ENCODE measurements at regions not wholly inside any gene's neighbourhood (a gene's known extent, or its start where the extent isn't known, plus 50 kb on each side); places are given as distances from the start of the nearest gene placed in this dataset.

DNA sequence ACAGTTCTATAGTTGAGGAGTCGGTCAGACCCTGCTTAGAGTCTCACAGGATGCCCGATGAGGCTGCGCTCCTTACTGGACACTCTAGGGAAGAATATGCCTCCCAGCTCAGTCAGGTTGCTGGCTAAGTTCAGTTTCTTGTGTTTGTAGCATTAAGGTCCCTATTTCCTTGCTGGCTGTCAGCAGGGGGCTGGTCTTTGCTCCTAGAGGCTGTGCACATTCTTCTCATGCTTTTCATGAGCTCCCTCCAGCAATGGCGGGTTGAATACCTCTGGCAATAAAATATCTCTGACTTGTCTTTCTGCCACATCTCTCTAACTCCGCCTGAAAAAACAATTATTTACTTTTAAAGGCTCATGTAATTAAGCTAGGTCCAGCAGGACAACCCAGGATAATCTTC, 79.4 kb upstream of the DNAJC10 start:
- no peak overlapping the region for H3K4me2 ChIP-seq (ENCODE audit: insufficient read depth, low read length)
- no peaks in the 10 kb centered on the region for H3K79me2 ChIP-seq (ENCODE audit: insufficient read depth, low read length)
- no peaks in the 10 kb centered on the region for H3K9me3 ChIP-seq (ENCODE audit: insufficient read depth, low read length, severe bottlenecking)
- no peak overlapping the region for H3K4me3 ChIP-seq (ENCODE audit: low read depth in 1 of 2, low read length in 2 of 2)
- H3K9ac ChIP-seq (ENCODE audit: low read depth, low read length): no peak overlapping the region
- DNase-seq (no peak), ATAC-seq (ENCODE audit: insufficient read depth, low read depth) (no peak)
- TF ChIP-seq, protein P1, sequence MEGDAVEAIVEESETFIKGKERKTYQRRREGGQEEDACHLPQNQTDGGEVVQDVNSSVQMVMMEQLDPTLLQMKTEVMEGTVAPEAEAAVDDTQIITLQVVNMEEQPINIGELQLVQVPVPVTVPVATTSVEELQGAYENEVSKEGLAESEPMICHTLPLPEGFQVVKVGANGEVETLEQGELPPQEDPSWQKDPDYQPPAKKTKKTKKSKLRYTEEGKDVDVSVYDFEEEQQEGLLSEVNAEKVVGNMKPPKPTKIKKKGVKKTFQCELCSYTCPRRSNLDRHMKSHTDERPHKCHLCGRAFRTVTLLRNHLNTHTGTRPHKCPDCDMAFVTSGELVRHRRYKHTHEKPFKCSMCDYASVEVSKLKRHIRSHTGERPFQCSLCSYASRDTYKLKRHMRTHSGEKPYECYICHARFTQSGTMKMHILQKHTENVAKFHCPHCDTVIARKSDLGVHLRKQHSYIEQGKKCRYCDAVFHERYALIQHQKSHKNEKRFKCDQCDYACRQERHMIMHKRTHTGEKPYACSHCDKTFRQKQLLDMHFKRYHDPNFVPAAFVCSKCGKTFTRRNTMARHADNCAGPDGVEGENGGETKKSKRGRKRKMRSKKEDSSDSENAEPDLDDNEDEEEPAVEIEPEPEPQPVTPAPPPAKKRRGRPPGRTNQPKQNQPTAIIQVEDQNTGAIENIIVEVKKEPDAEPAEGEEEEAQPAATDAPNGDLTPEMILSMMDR (IDR thresholded peaks at IDR 0.05; ENCODE audit: borderline replicate concordance, extremely low read depth, low read length, poor library complexity, severe bottlenecking): no peak
- no peak for TF ChIP-seq EZH2 (IDR thresholded peaks at IDR 0.05; ENCODE audit: borderline replicate concordance, low read depth, low read length, severe bottlenecking)
- no peaks in the 10 kb centered on the region for H4K20me1 ChIP-seq (ENCODE audit: insufficient read depth, low read length)
- H3K27ac ChIP-seq (ENCODE audit: low read length): no peak overlapping the region
- peaks cover 12% of the 10 kb centered on the region for H3K27me3 ChIP-seq (ENCODE audit: insufficient read depth, low read length, poor library complexity)
- no peak overlapping the region for H2AFZ ChIP-seq (ENCODE audit: low read depth, low read length)
- no peaks in the 10 kb centered on the region for H3K36me3 ChIP-seq (ENCODE audit: insufficient read depth, low read length)
- H3K4me1 ChIP-seq (ENCODE audit: insufficient read depth, low read length): no peaks in the 10 kb centered on the region

DNA sequence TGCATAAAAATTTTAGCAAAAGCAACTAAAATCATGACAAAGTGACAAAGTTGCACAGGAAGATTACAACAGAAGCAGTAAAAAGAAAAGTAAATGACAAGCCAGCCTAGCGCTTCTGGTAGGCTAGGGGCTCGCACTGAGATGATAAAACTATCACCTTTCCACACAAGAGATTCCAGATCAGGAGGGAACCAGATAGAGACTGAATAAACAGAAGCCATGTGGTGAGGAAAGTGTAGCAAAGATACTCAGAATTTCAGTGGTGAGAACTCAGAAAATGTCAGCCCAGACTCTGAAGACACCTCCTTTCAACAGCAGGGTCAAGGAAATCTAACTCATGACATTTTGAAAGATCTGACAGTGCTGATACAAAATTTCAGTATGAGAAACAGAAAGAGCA, 77.4 kb upstream of the DNAJC10 start:
- H2AFZ ChIP-seq (ENCODE audit: low read depth, low read length): no peak overlapping the region
- DNase-seq (no peak), ATAC-seq (ENCODE audit: insufficient read depth, low read depth) (no peak)
- no peak for TF ChIP-seq EZH2 (IDR thresholded peaks at IDR 0.05; ENCODE audit: borderline replicate concordance, low read depth, low read length, severe bottlenecking)
- TF ChIP-seq, protein P1 (IDR thresholded peaks at IDR 0.05; ENCODE audit: borderline replicate concordance, extremely low read depth, low read length, poor library complexity, severe bottlenecking): no peak
- no peaks in the 10 kb centered on the region for H3K79me2 ChIP-seq (ENCODE audit: insufficient read depth, low read length)
- no peaks in the 10 kb centered on the region for H3K4me1 ChIP-seq (ENCODE audit: insufficient read depth, low read length)
- no peak overlapping the region for H3K4me2 ChIP-seq (ENCODE audit: insufficient read depth, low read length)
- no peak overlapping the region for H3K4me3 ChIP-seq (ENCODE audit: low read depth in 1 of 2, low read length in 2 of 2)
- H3K9me3 ChIP-seq (ENCODE audit: insufficient read depth, low read length, severe bottlenecking): no peaks in the 10 kb centered on the region
- peaks cover 15% of the 10 kb centered on the region for H3K27me3 ChIP-seq (ENCODE audit: insufficient read depth, low read length, poor library complexity)
- H3K36me3 ChIP-seq (ENCODE audit: insufficient read depth, low read length): no peaks in the 10 kb centered on the region
- H3K27ac ChIP-seq (ENCODE audit: low read length): no peak overlapping the region
- no peaks in the 10 kb centered on the region for H4K20me1 ChIP-seq (ENCODE audit: insufficient read depth, low read length)
- H3K9ac ChIP-seq (ENCODE audit: low read depth, low read length): no peak overlapping the region

DNA sequence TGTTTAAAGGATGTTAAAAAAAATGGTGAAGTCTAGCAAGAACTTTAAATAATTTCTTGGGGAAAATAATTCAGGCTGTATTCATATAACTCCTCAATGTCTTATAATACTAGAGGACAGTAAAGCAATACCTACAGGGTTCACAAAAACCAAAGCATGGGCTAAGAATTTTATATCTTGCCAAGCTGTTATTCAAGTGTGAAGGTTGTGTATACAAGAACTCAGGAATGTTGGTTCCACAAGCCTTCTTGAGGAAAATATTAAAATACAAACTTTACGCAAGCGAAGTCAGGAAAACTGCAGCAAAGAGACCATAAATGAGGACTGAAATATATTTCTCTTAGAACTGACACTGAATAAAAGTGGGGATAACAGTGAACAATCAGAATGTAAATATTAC, 76.1 kb upstream of the DNAJC10 start:
- Histone ChIP-seq H3K9ac (ENCODE audit: low read depth, low read length) (no peak overlapping the region), H3K4me3 (ENCODE audit: low read depth in 1 of 2, low read length in 2 of 2) (no peak overlapping the region), H3K36me3 (ENCODE audit: insufficient read depth, low read length) (no peaks in the 10 kb centered on the region), H2AFZ (ENCODE audit: low read depth, low read length) (no peak overlapping the region), H4K20me1 (ENCODE audit: insufficient read depth, low read length) (no peaks in the 10 kb centered on the region), H3K79me2 (ENCODE audit: insufficient read depth, low read length) (no peaks in the 10 kb centered on the region), H3K4me2 (ENCODE audit: insufficient read depth, low read length) (no peak overlapping the region), H3K4me1 (ENCODE audit: insufficient read depth, low read length) (no peaks in the 10 kb centered on the region), H3K27me3 (ENCODE audit: insufficient read depth, low read length, poor library complexity) (peaks cover 15% of the 10 kb centered on the region), H3K9me3 (ENCODE audit: insufficient read depth, low read length, severe bottlenecking) (no peaks in the 10 kb centered on the region), H3K27ac (ENCODE audit: low read length) (no peak overlapping the region)
- DNase-seq (no peak), ATAC-seq (ENCODE audit: insufficient read depth, low read depth) (no peak)
- TF ChIP-seq, protein P1 (IDR thresholded peaks at IDR 0.05; ENCODE audit: borderline replicate concordance, extremely low read depth, low read length, poor library complexity, severe bottlenecking): no peak
- TF ChIP-seq EZH2 (IDR thresholded peaks at IDR 0.05; ENCODE audit: borderline replicate concordance, low read depth, low read length, severe bottlenecking): no peak

DNA sequence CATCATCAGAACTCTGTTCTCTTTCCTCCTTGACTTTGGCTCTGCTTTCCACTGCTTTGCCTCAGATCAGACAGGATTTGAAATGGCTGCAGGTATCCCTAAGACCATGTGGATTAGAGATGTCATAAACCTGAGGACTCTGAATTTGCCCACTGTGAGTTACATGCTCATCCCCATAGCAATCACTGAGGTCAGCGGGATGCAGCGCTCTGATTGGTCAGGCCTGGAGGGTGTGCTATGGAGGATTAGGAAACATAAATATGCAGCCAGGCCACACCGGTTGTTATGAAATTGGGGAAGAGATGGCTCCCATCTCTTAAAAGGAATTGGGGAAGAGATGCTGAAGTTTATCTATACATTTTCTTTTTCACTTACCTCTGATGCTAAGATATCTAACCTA, 73.7 kb upstream of the DNAJC10 start:
- H3K4me2 ChIP-seq (ENCODE audit: insufficient read depth, low read length): no peak overlapping the region
- TF ChIP-seq EZH2 (IDR thresholded peaks at IDR 0.05; ENCODE audit: borderline replicate concordance, low read depth, low read length, severe bottlenecking): no peak
- TF ChIP-seq, protein P1 (IDR thresholded peaks at IDR 0.05; ENCODE audit: borderline replicate concordance, extremely low read depth, low read length, poor library complexity, severe bottlenecking): no peak

More for the DNA sequence above, 73.7 kb upstream of the DNAJC10 start:
- Histone ChIP-seq H3K27me3 (ENCODE audit: insufficient read depth, low read length, poor library complexity) (peaks cover 11% of the 10 kb centered on the region), H4K20me1 (ENCODE audit: insufficient read depth, low read length) (no peaks in the 10 kb centered on the region), H3K9ac (ENCODE audit: low read depth, low read length) (no peak overlapping the region), H3K4me1 (ENCODE audit: insufficient read depth, low read length) (no peaks in the 10 kb centered on the region), H3K9me3 (ENCODE audit: insufficient read depth, low read length, severe bottlenecking) (no peaks in the 10 kb centered on the region), H3K4me3 (ENCODE audit: low read depth in 1 of 2, low read length in 2 of 2) (no peak overlapping the region), H3K27ac (ENCODE audit: low read length) (no peak overlapping the region), H3K36me3 (ENCODE audit: insufficient read depth, low read length) (no peaks in the 10 kb centered on the region), H3K79me2 (ENCODE audit: insufficient read depth, low read length) (no peaks in the 10 kb centered on the region), H2AFZ (ENCODE audit: low read depth, low read length) (no peak overlapping the region)
- DNase-seq (peak; percentile 37), ATAC-seq (ENCODE audit: insufficient read depth, low read depth) (peak; percentile 80)

Data from DND-41 (cell line).